Mesendoderm (in vitro differentiated cells): ENCODE measurements at regions not wholly inside any gene's neighbourhood (a gene's known extent, or its start where the extent isn't known, plus 50 kb on each side); places are given as distances from the start of the nearest gene placed in this dataset.

Experiments used
- DNase-seq: peaks from one replicate; pipeline ENCODE4 v3.0.0; 2013
- H2AK5ac ChIP-seq: 2 replicates; pipeline ENCODE4 v1.6.1; 2013; ENCODE audit warnings: low read length, inconsistent platforms
- H2BK120ac ChIP-seq: 2 replicates; pipeline ENCODE4 v1.6.1; 2013; ENCODE audit warnings: low read depth, mild to moderate bottlenecking, low read length, moderate library complexity, mixed read lengths
- H2BK15ac ChIP-seq: replicated peaks from 2 replicates; pipeline ENCODE4 v1.6.1; 2013; ENCODE audit warnings: low read depth, mild to moderate bottlenecking, moderate library complexity
- H2BK5ac ChIP-seq: 2 replicates; pipeline ENCODE4 v1.6.1; 2013; ENCODE audit warnings: low read length, inconsistent platforms
- H3K18ac ChIP-seq: 2 replicates; pipeline ENCODE4 v1.6.1; 2013; ENCODE audit warnings: mild to moderate bottlenecking, low read length, mixed read lengths
- H3K23ac ChIP-seq: one replicate; pipeline ENCODE4 v1.6.1; 2013; ENCODE audit warnings: low read length
- H3K27ac ChIP-seq: 2 replicates; pipeline ENCODE4 v1.5.1; 2013; ENCODE audit warnings: low read depth, mild to moderate bottlenecking, inconsistent platforms, low read length, moderate library complexity
- H3K27me3 ChIP-seq: 2 replicates; pipeline ENCODE4 v1.6.1; 2013; ENCODE audit warnings: low read length, control low read depth, mild to moderate bottlenecking, inconsistent platforms; ENCODE audit not compliant: insufficient read depth, poor library complexity
- H3K36me3 ChIP-seq: 2 replicates; pipeline ENCODE4 v1.6.1; 2013; ENCODE audit warnings: low read length, inconsistent platforms; ENCODE audit not compliant: control insufficient read depth, insufficient read depth
- H3K4ac ChIP-seq: one replicate; pipeline ENCODE4 v1.6.1; 2013; ENCODE audit warnings: low read depth, mild to moderate bottlenecking, low read length, moderate library complexity
- H3K4me1 ChIP-seq: 2 replicates; pipeline ENCODE4 v1.6.1; 2013; ENCODE audit warnings: low read depth, low read length, inconsistent platforms; ENCODE audit not compliant: control insufficient read depth
- H3K4me2 ChIP-seq: 2 replicates; pipeline ENCODE4 v1.6.1; 2013; ENCODE audit warnings: low read length
- H3K4me3 ChIP-seq: 2 replicates; pipeline ENCODE4 v1.5.1; 2013; ENCODE audit warnings: mild to moderate bottlenecking, low read length
- H3K56ac ChIP-seq: one replicate; pipeline ENCODE4 v1.6.1; 2013; ENCODE audit warnings: low read length
- H3K79me1 ChIP-seq: 2 replicates; pipeline ENCODE4 v1.6.1; 2013; ENCODE audit warnings: low read length, inconsistent platforms
- H3K79me2 ChIP-seq: 2 replicates; pipeline ENCODE4 v1.6.1; 2013; ENCODE audit warnings: mild to moderate bottlenecking, low read length; ENCODE audit not compliant: control insufficient read depth, insufficient read depth
- H3K9ac ChIP-seq: 2 replicates; pipeline ENCODE4 v1.6.1; 2013; ENCODE audit warnings: low read length, inconsistent platforms
- H4K5ac ChIP-seq: one replicate; pipeline ENCODE4 v1.6.1; 2013; ENCODE audit warnings: low read length
- H4K8ac ChIP-seq: one replicate; pipeline ENCODE4 v1.6.1; 2013; ENCODE audit warnings: low read depth, mild to moderate bottlenecking, control low read depth, low read length, moderate library complexity
- WGBS: extraction: QIAGEN DNeasy Blood & Tissue Kit; methylation state at CpG from one replicate; pipeline ENCODE4 v1.1.7; 2013; ENCODE audit warnings: low lambda C conversion rate, missing lambda C conversion rate; ENCODE audit not compliant: insufficient coverage; ENCODE audit errors: extremely low coverage; 5-methylcytosine and 5-hydroxymethylcytosine counted together

DNA sequence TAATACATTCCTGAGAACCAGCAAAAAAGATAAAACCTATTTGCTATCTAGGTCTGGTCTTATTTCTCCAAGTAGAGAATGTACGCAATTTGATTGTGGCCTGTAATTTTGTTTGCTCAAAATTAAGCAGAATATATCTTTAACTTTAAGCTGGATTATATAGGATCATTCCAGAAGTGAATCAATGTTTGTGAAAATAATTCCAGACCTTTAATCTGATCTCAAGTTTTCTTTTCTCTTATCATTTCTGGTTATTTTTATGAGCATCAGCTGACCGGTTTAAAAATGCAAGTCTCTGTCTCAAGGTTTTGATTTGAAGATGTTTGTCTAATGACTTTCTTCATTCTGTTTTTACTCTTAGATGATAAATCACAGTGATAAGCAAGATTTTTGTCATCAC is 997.9 kb upstream of the FLRT2 start:
- Histone ChIP-seq H2BK120ac (no peak overlapping the region), H3K56ac (no peak overlapping the region), H3K4me3 (no peak overlapping the region), H3K4me1 (no peaks in the 10 kb centered on the region), H3K4me2 (no peak overlapping the region), H2BK5ac (no peak overlapping the region), H3K79me1 (no peaks in the 10 kb centered on the region), H3K9ac (no peak overlapping the region), H2AK5ac (no peak overlapping the region), H3K27me3 (no peaks in the 10 kb centered on the region), H3K23ac (no peak overlapping the region), H3K36me3 (no peaks in the 10 kb centered on the region), H3K79me2 (no peaks in the 10 kb centered on the region), H3K18ac (no peak overlapping the region), H3K4ac (no peak overlapping the region), H3K27ac (no peak overlapping the region), H4K8ac (no peak overlapping the region), H2BK15ac (no peak overlapping the region), H4K5ac (no peak overlapping the region)
- no peak for DNase-seq
- no CpG with 5 or more reads among the region's 2 CpGs for WGBS

DNA sequence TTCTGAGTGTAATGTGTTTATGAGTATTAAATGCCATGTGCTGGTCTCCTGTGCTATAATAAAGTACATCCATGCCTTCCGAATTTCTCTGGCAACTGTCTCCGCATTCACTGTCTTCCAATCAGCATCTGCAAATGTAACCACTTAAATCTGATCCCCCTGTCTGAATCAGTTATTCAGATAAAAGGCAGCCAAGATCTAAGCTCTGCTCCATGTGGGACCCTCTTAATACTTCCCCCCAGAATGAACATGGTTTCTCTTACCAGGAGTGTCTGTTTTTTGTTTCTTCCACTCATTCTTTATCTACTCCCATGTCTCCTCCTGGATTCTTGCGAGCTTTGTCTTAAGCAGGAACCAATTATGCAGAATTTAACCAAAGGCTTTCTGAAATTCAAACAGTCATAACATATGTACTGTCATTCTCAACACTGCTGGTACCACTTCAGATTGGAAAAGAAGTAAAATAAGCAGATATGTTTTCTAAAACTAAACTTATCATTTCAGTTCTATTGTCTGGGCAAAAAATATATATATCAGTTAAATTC is 996.7 kb upstream of the FLRT2 start:
- Histone ChIP-seq H2AK5ac (no peak overlapping the region), H3K79me2 (no peaks in the 10 kb centered on the region), H3K56ac (no peak overlapping the region), H3K4ac (no peak overlapping the region), H2BK120ac (no peak overlapping the region), H3K4me1 (no peaks in the 10 kb centered on the region), H3K36me3 (no peaks in the 10 kb centered on the region), H2BK15ac (no peak overlapping the region), H3K79me1 (no peaks in the 10 kb centered on the region), H3K4me2 (no peak overlapping the region), H4K5ac (no peak overlapping the region), H3K9ac (no peak overlapping the region), H3K27me3 (no peaks in the 10 kb centered on the region), H4K8ac (no peak overlapping the region), H3K27ac (no peak overlapping the region), H2BK5ac (no peak overlapping the region), H3K4me3 (no peak overlapping the region), H3K23ac (no peak overlapping the region), H3K18ac (no peak overlapping the region)
- no peak for DNase-seq
- no CpG with 5 or more reads among the region's 3 CpGs for whole genome bisulfite sequencing

DNA sequence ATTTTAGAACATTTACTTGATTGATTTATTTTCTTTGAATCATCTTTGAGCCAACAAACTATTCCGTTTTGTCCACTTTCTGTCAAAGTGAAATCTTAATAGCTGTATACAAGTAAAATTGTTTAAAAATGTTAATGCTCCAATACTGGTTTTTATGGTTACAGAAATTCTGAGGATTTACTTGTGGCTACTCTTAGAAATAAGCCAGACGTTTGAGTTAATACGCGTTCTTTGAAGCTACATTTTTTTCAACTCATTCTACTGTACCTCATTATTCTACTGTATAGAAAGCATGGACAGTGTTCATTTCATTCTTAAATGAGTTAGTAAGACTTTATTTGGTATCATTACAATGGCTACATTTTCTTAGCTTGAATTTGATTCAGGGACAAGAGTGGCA is 996.2 kb upstream of the FLRT2 start:
- no peak overlapping the region for H4K8ac ChIP-seq
- no peak overlapping the region for H2BK120ac ChIP-seq
- no peak overlapping the region for H2BK15ac ChIP-seq
- no peak overlapping the region for H3K18ac ChIP-seq
- H4K5ac ChIP-seq, result no peak overlapping the region
- H3K4me1 ChIP-seq, result no peaks in the 10 kb centered on the region
- H3K9ac ChIP-seq, result no peak overlapping the region
- H3K27me3 ChIP-seq, result no peaks in the 10 kb centered on the region
- H2AK5ac ChIP-seq, result no peak overlapping the region
- no peak overlapping the region for H2BK5ac ChIP-seq
- H3K56ac ChIP-seq, result no peak overlapping the region
- no peak overlapping the region for H3K4ac ChIP-seq
- no peak for DNase-seq
- no peak overlapping the region for H3K4me3 ChIP-seq
- H3K23ac ChIP-seq, result no peak overlapping the region
- no peaks in the 10 kb centered on the region for H3K79me1 ChIP-seq
- no peak overlapping the region for H3K4me2 ChIP-seq
- no peak overlapping the region for H3K27ac ChIP-seq
- no peaks in the 10 kb centered on the region for H3K79me2 ChIP-seq
- no CpG with 5 or more reads among the region's 4 CpGs for WGBS
- no peaks in the 10 kb centered on the region for H3K36me3 ChIP-seq

DNA sequence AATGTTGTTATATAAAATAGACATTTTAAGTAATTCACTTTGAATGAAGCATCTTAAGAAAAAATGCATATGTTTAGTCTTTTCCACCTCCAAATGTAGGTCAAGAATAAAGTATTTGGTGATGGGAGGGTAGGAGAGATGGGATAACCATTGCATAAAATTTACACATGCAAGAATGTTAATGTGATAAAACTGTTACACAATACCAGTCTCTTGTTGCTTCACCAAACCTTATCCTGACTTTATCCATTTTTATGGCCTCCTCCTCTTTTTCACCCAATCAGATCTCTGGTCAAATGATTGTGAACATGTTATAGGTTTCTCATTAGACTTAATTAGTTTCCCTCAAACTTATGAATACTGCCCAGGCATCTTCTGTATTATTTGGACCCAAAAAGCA is 994.5 kb upstream of the FLRT2 start:
- Histone ChIP-seq H3K36me3 (no peaks in the 10 kb centered on the region), H4K5ac (no peak overlapping the region), H3K4me1 (no peaks in the 10 kb centered on the region), H3K79me1 (no peaks in the 10 kb centered on the region), H3K18ac (no peak overlapping the region), H2BK15ac (no peak overlapping the region), H3K56ac (no peak overlapping the region), H3K4me2 (no peak overlapping the region), H3K4me3 (no peak overlapping the region), H3K23ac (no peak overlapping the region), H2BK5ac (no peak overlapping the region), H2AK5ac (no peak overlapping the region), H2BK120ac (no peak overlapping the region), H3K27ac (no peak overlapping the region), H4K8ac (no peak overlapping the region), H3K9ac (no peak overlapping the region), H3K4ac (no peak overlapping the region), H3K27me3 (no peaks in the 10 kb centered on the region), H3K79me2 (no peaks in the 10 kb centered on the region)
- peak; percentile 13 for DNase-seq

DNA sequence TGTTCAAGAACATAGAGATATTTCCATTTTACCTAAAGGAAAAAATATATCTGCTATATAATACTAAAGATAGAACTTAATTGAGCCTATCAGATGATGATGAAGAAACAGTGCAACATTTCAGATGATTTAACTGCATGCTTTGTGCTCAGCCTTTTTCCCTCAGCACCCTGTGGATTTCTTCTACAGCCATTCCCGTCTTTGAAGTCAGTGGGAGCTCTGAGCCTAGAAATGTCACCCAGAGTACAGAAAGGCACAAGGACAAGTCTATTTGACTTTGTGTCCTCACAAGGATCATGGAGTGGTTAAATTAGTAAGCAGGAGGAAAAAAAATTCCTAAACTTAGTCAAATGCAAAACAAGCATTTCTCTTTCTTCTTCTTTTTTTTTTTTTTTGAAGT is 994.0 kb upstream of the FLRT2 start:
- WGBS, result no CpG with 5 or more reads among the region's 1 CpG
- no peaks in the 10 kb centered on the region for H3K79me1 ChIP-seq
- no peak overlapping the region for H3K27ac ChIP-seq
- H2AK5ac ChIP-seq, result no peak overlapping the region
- H2BK120ac ChIP-seq, result no peak overlapping the region
- H3K36me3 ChIP-seq, result no peaks in the 10 kb centered on the region
- H3K4me3 ChIP-seq, result no peak overlapping the region
- H2BK5ac ChIP-seq, result no peak overlapping the region
- H4K5ac ChIP-seq, result no peak overlapping the region
- H4K8ac ChIP-seq, result no peak overlapping the region
- no peak overlapping the region for H3K23ac ChIP-seq
- H3K4ac ChIP-seq, result no peak overlapping the region
- H3K4me1 ChIP-seq, result no peaks in the 10 kb centered on the region
- no peak overlapping the region for H2BK15ac ChIP-seq
- no peaks in the 10 kb centered on the region for H3K79me2 ChIP-seq
- H3K9ac ChIP-seq, result no peak overlapping the region
- H3K4me2 ChIP-seq, result no peak overlapping the region
- H3K56ac ChIP-seq, result no peak overlapping the region
- no peaks in the 10 kb centered on the region for H3K27me3 ChIP-seq
- DNase-seq, result peak; percentile 31
- no peak overlapping the region for H3K18ac ChIP-seq

DNA sequence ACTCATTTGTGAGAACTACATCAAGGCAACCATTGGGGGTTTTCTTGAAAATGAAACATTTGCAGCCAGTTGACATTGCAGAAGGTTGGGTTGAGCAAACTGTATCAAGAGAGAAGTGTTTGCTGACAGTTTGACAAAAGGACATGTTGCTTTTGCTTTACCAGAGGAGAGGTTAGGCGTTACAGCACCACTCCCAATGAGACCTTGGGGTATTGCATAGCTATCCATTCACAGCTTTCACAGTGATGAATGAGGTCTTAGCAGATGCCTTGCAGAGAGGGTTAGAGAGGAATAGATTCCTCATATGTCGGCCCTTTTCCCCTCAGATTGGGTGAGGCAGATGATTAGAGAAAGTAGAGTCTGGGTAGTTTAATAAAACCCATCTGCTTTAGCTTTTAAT is 988.9 kb upstream of the FLRT2 start:
- no peak overlapping the region for H2BK120ac ChIP-seq

More for the DNA sequence above, 988.9 kb upstream of the FLRT2 start:
- H4K8ac ChIP-seq, result no peak overlapping the region
- no peak for DNase-seq
- no peak overlapping the region for H2BK15ac ChIP-seq
- no peak overlapping the region for H3K23ac ChIP-seq
- no peak overlapping the region for H3K9ac ChIP-seq
- no peak overlapping the region for H2BK5ac ChIP-seq
- no peaks in the 10 kb centered on the region for H3K36me3 ChIP-seq
- H3K4me1 ChIP-seq, result no peaks in the 10 kb centered on the region
- no peak overlapping the region for H3K4me2 ChIP-seq
- H3K4me3 ChIP-seq, result no peak overlapping the region
- no peaks in the 10 kb centered on the region for H3K79me2 ChIP-seq
- H3K18ac ChIP-seq, result no peak overlapping the region
- no peak overlapping the region for H3K4ac ChIP-seq
- H3K27ac ChIP-seq, result no peak overlapping the region
- H3K27me3 ChIP-seq, result no peaks in the 10 kb centered on the region
- no peaks in the 10 kb centered on the region for H3K79me1 ChIP-seq
- WGBS, result no CpG with 5 or more reads among the region's 2 CpGs
- no peak overlapping the region for H3K56ac ChIP-seq
- no peak overlapping the region for H2AK5ac ChIP-seq
- no peak overlapping the region for H4K5ac ChIP-seq
